Type B pancreatic cell (in vitro differentiated cells): ENCODE measurements at regions not wholly inside any gene's neighbourhood (a gene's known extent, or its start where the extent isn't known, plus 50 kb on each side); places are given as distances from the start of the nearest gene placed in this dataset.
A peak's percentile ranks its signal among the peaks of the same experiment; 100 is the strongest.

Source experiments
- DNase-seq: peaks from one replicate; pipeline ENCODE4 v3.0.0; 2021; ENCODE audit warnings: mixed read lengths; ENCODE audit not compliant: unreplicated experiment; ENCODE audit errors: extremely low spot score
- H3K27ac Mint-ChIP-seq: 2 replicates; pipeline ENCODE4 v1.8.0; 2021; ENCODE audit warnings: mild to moderate bottlenecking, mixed read lengths
- H3K27me3 Mint-ChIP-seq: 2 replicates; pipeline ENCODE4 v1.8.0; 2021; ENCODE audit warnings: mixed read lengths
- H3K36me3 Mint-ChIP-seq: 2 replicates; pipeline ENCODE4 v1.8.0; 2021; ENCODE audit warnings: mixed read lengths
- H3K4me1 Mint-ChIP-seq: one replicate; pipeline ENCODE4 v1.8.0; 2021; ENCODE audit warnings: mixed read lengths; ENCODE audit not compliant: unreplicated experiment
- H3K4me3 Mint-ChIP-seq: 2 replicates; pipeline ENCODE4 v1.8.0; 2021; ENCODE audit warnings: mild to moderate bottlenecking, mixed read lengths
- H3K9me3 Mint-ChIP-seq: 2 replicates; pipeline ENCODE4 v1.8.0; 2021; ENCODE audit warnings: mixed read lengths
- CTCF ChIP-seq: fragments of 200-600 bp; sonication (generic); conservative IDR thresholded peaks from 2 replicates; pipeline ENCODE4 v1.5.0; 2021; ENCODE audit warnings: antibody characterized with exemption, mild to moderate bottlenecking

GRCh38 chr13:105007166-105007808 lies 1528.2 kb downstream of the EFNB2 start:
- no peak for DNase-seq
- no peaks in the 10 kb centered on the region for H3K9me3 Mint-ChIP-seq
- H3K27me3 Mint-ChIP-seq = no peaks in the 10 kb centered on the region
- no peaks in the 10 kb centered on the region for H3K4me1 Mint-ChIP-seq
- H3K4me3 Mint-ChIP-seq = no peak overlapping the region
- no peaks in the 10 kb centered on the region for H3K36me3 Mint-ChIP-seq
- no peak for TF ChIP-seq CTCF
- no peak overlapping the region for H3K27ac Mint-ChIP-seq

DNA sequence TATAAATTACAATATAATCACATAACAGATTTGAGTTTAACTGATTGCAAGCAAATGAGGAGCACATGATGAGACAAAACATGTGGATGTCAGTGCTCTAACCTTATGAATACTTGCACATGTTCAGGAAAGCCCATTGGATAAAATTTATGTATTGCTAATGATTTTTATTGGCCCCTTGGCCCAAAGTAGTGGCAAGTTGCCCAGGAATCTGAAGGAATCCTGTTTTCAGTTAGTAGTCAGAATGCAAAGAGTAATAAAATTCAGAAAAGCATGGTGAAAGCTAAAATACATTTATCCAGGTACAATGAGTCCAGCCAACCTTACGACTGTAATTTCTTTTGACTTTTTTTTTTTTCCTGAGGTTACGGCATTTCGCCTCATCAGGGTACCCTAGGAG lies 1539.4 kb downstream of the EFNB2 start:
- H3K36me3 Mint-ChIP-seq = no peaks in the 10 kb centered on the region
- H3K4me3 Mint-ChIP-seq = no peak overlapping the region
- H3K27me3 Mint-ChIP-seq = no peaks in the 10 kb centered on the region
- no peaks in the 10 kb centered on the region for H3K9me3 Mint-ChIP-seq
- TF ChIP-seq CTCF = no peak
- DNase-seq = no peak
- H3K4me1 Mint-ChIP-seq = no peaks in the 10 kb centered on the region
- H3K27ac Mint-ChIP-seq = no peak overlapping the region

DNA sequence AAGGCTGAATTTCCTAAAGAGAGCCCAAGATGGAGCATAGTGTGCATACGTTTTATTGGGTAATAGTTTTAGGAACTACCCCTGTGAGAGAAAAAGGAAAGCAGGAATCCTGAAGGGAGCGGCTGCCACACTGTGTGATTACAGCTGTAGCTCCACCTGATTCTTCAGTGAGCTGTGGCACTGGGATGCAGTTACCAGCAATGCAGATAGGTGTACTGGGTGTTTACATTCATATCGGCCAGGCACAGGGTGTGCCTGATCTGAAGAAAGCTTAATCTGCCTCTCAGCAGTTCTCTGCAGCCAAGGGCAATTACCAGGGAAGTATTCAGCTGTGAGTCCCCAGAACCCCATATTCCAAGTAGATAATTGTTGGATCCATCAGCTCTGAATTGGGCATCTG lies 1541.8 kb downstream of the EFNB2 start:
- no peaks in the 10 kb centered on the region for H3K36me3 Mint-ChIP-seq
- no peaks in the 10 kb centered on the region for H3K4me1 Mint-ChIP-seq
- TF ChIP-seq CTCF = no peak
- no peak overlapping the region for H3K27ac Mint-ChIP-seq
- no peaks in the 10 kb centered on the region for H3K9me3 Mint-ChIP-seq
- DNase-seq = no peak
- no peak overlapping the region for H3K4me3 Mint-ChIP-seq
- no peaks in the 10 kb centered on the region for H3K27me3 Mint-ChIP-seq

DNA sequence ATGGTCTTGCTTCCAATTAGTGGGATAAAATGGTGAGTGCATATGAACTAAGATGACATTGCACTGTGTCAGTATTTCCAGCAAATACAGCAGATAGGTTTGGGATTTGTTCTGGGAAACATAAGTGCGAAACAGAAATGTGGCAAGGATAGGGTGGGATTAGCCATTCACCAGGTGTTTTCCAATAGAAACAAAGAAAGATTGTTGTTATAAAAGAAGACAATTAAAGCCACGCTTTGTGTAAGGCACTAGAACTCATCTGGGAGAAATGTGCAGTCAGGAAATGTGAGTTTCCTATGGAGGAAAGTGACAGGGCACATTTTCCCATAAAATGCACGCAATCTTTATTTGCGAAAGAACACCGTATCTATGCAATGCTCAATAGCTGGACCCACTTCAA lies 1547.8 kb downstream of the EFNB2 start:
- Mint-ChIP-seq H3K4me3 (no peak overlapping the region), H3K27me3 (no peaks in the 10 kb centered on the region), H3K4me1 (peaks cover 16% of the 10 kb centered on the region), H3K9me3 (no peaks in the 10 kb centered on the region), H3K36me3 (no peaks in the 10 kb centered on the region), H3K27ac (no peak overlapping the region)
- TF ChIP-seq CTCF = no peak
- DNase-seq = no peak

DNA sequence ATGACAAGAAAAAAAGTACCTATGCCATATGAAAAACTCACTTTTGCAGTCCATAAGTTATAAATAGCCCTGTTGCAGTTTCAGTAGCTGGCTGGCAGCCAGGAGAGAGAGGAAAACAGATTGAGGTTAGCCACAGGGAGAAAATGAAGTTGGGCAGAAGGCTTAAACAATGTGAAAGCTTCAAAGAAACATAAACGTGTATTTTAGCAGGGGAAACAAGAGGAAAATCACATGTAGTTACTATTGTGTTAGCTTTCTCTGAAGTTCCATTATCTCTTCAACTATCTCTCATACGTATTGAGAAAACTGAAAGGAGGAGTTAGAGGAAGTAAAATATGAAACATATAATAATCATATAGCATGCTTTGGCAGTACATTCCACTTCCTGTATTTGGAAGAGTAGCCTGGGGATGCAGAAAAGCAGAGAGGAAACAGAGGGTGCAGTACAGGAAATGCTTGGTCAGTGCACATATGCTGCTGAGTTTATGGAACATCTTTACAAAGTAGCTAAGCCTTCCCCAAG lies 1551.1 kb downstream of the EFNB2 start:
- H3K4me3 Mint-ChIP-seq = peak overlapping the region; percentile 1
- no peak for TF ChIP-seq CTCF
- H3K27ac Mint-ChIP-seq = peak overlapping the region; percentile 11
- no peaks in the 10 kb centered on the region for H3K9me3 Mint-ChIP-seq
- H3K27me3 Mint-ChIP-seq = no peaks in the 10 kb centered on the region
- H3K36me3 Mint-ChIP-seq = no peaks in the 10 kb centered on the region
- DNase-seq = no peak
- H3K4me1 Mint-ChIP-seq = peaks cover 16% of the 10 kb centered on the region
